ENCODE measurements at regions not wholly inside any gene's neighbourhood (a gene's known extent, or its start where the extent isn't known, plus 50 kb on each side); places are given as distances from the start of the nearest gene placed in this dataset.
"Not testable (repeated sequence)": the region's sequence is repeated elsewhere in the genome, so short reads cannot be mapped to it uniquely, and the experiment has no call there.

DNA sequence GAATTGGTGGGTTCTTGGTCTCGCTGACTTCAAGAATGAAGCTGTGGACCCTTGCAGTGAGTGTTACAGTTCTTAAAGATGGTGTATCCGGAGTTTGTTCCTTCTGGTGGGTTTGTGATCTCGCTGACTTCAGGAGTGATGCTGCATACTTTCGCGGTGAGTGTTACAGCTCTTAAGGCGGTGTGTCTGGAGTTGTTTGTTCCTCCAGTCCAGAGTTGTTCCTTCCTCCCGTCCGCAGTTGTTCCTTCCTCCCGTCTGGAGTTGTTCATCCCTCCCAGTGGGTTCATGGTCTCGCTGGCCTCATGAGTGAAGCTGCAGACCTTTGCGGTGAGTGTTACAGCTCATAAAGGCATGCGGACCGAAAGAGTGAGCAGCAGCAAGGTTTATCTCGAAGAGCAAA lies 159.6 kb upstream of the ADAMTSL1 start:
- no peak for DNase-seq

DNA sequence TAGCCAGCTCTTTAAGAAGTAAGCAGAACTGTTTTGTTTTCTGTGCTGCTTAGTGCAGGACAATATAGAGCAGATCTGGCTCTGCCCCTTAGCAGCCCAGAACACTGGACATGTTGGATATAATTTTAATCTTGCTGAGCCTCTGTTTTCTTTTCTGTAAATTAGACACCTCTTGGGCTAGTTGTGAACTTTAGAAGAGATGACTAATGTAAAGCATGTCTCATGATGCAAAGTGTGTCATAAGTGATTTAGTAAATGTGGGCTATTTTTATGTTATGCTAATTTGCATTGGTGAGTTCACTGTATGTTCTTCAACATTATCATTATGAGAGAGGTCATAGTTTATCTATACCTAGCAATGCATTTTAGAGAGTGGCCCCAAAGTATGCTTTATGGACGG lies 156.1 kb upstream of the ADAMTSL1 start:
- DNase-seq: no peak

DNA sequence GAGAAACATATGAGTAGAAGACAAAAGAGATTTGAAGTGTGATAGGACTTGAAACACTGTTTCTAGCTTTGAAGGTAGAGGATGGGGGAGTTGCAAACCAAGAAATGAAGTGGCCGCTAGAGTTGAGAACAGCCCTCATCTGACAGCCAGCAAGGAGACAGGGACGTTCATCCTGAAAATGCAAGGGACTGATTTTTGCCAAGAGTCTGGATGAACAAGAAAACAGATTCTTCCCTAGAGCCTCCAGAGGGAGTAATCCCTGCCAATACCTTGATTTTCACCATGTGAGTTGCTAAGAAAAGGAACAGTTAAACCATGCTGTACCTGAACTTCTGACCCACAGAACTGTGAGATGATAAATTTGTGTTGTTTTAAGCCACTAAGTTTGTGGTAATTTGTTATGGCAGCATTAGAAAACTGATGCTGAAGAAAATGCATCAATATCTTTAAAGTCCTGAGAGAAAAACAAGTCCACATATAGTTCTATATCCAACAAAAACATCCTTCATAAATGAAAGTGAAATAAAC lies 154.0 kb upstream of the ADAMTSL1 start:
- no peak for DNase-seq

DNA sequence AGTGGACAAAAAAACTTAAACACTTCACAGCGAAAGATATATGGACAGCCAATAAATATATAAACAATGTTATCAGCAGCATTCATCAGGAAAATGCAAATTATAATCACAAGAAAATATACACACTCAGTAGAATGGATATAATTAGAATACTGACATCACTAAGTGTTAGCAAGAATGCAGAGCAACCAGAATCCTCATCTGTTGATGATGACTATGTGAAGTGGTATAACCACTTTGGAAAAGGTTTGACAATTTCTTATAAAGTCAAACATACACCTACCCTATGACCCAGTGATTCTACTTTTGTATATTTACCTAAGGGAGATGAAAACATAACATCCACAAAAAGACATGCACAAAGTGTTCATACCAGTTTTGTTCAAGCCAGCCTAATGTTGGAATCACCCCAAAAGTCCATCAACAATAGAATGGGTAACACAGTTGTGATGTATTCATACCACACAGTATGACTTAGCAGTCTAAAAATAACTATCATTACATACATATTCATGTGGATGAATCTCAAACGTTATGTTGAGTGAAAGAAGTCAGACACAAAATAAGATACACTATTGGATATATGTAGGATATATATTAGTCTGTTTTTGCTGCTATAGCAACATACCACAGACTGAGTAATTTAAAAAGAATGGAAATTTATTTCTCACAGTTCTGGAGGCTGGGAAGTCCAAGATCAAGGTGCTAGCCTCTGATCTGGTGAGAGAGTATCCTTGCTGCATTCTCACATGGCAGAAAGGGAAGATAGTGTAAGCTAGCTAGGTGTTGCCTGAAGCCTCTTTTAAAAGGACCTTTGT lies 148.8 kb upstream of the ADAMTSL1 start:
- no peak for DNase-seq

DNA sequence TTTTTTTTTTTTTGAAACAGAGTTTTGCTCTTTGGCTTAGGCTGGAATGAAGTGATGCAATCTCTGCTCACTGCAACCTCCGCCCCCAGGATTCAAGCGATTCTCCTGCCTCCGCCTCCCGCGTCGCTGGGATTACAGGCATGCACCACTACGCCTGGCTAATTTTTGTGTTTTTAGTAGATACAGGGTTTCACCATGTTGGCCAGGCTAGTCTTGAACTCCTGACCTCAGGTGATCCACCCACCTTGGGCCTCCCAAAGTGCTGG lies 148.3 kb upstream of the ADAMTSL1 start:
- not testable (repeated sequence) for DNase-seq

DNA sequence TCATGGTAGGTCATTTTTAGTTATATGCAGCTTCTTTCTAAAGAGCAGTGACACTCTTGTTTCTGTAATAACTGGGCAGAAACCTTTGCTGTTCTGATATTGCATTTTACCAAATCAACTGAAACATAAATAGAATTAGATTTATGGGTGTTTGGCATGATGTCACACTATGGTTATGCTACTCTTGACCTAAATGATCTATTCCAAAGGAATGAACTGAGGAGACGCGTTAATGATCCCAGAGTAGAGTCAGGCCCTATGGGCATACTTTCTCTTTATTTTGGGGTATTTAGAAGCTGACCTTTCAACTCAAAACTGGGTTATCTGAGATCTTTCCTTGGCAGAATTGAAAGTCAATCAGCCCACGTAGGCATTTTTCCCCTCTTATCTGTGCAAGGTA lies 146.8 kb upstream of the ADAMTSL1 start:
- no peak for DNase-seq

DNA sequence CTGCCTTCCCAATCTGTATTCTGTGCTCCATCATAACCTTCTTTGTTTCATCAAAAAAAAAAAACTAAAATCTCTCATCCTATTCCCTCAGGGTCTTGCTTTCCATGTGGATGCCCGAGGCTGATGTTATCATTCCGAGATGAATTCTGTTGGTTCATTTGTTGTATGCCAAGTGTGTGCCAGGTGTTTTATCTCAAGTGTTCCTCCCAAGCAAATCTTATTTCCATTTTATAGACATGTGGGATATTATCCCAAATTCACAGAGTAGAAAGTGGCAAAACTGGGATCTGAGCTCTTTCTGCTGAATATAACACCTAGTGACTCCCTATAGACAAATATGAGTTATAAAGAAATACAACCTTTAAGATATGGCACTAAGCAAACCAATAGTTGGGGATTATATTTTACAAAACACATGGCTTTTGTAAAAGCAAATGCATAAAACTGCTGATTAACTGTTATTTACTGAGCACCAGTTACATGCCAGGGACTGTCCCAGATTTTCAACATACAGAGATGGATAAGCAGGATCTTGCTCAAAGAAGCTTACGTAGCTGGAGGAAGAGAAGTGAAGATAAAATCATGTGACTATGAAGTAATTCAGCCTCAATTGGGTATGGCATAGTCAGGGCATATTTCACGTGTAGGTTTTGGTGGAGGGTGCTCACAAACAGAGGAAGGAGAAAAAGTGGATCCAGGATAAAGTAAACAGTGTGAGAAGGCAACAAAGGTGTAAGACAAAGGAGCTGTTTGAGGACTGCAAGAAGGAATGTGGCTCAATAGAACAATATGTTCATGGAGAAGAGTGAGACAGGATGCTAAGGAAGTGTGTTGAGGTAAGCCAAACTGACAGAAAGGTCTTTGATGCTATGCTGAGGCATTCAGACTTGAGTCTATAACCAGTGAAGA lies 143.3 kb upstream of the ADAMTSL1 start:
- DNase-seq: no peak

DNA sequence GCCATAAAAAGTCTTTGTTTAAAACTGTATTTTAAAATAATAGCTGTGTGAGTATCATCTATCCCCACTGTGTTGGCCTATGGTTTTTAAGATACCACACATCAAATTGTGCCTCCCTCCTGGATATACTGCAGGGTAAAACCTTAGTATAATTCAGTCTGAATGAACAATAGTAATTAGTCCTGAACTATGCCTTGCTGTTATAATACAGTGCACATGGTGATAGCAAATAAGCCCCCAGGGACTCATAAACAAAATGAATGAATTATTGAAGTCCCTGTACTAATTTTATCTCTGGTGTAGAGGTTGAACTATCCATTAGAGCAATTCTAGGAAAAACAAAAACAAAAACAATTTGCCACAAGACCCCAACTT lies 142.7 kb upstream of the ADAMTSL1 start:
- DNase-seq: no peak

DNA sequence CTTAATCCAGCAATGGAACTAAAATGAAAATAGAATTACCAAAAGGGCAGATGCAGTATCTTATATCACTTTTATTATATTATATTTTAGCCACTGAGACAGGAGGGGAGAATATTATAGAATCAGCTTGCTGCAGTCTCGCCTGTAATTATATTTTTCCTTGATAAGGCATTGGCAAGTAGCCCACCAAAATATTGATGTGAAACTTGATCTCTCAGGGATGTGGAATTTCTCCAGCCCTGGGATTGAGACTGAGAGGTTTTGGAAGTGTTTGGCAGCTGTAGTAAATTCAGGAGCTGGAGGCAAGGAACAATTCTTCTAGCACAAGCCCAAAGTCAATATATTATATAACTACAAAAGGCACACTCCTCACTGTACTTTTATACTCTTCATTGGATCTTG lies 142.1 kb upstream of the ADAMTSL1 start:
- no peak for DNase-seq

DNA sequence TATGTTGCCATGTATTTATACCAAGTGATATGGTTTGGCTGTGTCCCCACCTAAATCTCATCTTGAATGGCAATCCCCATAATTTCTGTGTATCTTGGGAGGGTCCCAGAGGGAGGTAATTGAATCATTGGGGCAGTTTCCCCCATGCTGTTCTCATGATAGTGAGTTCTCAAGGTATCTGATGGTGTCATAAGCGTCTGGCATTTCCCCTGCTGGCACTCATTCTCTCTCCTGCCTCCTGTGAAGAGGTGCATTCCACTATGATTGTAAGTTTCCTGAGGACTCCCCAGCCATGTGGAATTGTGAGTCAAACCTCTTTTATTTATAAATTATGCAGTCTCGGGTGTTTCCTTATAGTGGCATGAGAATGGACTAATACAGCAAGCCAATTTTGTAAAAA lies 140.8 kb upstream of the ADAMTSL1 start:
- DNase-seq: no peak

DNA sequence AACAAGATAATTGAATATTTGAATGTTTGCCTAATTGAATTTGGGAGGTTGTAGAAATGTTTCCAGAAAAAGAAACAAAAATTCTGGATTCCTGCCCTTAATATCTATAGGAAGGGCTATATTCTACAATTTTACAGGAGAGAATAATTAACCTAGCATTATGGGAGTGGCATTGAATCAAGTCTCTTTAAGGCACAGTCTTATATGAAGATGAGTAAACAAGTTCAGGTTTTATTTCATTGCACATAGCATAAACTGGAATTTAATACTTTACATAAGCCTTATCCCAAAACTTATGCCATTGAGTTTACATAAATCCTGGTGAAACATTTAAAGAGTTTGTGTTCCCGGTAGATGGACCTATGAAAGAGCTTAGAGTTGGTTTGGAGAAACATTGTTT lies 138.1 kb upstream of the ADAMTSL1 start:
- DNase-seq: no peak

DNA sequence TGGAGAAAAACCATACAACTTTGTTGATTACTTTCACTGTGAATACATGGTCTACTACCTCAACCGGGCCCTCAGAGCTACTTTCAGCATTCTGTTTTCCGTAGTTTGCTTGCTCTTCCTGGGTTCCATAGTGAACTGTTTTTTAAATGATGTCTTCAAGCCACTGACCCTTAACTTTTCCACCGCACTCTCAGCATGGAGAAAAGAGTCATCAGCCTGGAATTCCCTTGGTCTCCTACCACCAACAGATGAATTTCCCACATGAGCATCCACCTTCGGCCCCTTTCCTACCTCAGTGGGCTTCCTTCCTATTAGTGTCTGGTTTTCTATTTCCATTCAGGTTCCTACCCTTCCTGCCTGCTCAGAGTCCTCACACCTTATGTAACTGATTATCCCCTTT lies 135.9 kb upstream of the ADAMTSL1 start:
- no peak for DNase-seq

DNA sequence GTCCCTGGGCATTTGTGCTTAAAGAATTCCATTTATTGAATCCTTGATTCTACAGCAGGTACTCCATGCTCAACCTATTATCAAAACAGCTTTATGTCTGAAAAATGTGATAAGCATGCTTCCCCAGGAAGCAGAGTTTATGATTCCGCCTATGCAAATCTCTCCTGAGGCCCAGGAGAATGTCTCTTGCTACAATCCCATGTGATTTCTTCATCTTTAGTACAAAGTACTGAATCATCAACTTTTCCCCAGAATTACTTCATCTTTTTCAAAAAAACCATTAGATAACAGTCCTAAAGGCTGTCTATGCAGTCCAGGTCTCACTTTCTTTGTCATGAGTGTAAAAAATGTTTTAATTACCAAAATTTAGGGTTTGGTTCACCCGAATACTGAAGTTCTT lies 130.2 kb upstream of the ADAMTSL1 start:
- DNase-seq: no peak

DNA sequence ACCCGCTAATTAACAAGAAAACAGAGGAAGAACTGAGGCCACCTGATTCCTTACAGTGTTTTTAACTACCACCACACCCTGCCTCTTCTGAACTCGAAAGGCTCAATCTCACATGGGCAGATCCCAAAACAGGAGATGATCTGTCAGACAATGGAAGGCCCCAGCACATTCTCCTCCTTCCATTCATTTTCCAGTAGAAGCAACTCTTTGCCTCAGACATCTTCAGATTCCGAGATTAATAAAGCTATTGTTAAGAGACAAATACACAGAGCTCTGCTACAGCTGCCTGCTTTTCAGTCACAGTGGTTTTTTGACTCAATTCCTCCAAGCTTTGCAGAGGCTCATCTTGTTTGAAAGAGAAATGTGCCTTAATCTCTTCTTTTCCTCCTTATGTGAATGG lies 127.2 kb upstream of the ADAMTSL1 start:
- no peak for DNase-seq

DNA sequence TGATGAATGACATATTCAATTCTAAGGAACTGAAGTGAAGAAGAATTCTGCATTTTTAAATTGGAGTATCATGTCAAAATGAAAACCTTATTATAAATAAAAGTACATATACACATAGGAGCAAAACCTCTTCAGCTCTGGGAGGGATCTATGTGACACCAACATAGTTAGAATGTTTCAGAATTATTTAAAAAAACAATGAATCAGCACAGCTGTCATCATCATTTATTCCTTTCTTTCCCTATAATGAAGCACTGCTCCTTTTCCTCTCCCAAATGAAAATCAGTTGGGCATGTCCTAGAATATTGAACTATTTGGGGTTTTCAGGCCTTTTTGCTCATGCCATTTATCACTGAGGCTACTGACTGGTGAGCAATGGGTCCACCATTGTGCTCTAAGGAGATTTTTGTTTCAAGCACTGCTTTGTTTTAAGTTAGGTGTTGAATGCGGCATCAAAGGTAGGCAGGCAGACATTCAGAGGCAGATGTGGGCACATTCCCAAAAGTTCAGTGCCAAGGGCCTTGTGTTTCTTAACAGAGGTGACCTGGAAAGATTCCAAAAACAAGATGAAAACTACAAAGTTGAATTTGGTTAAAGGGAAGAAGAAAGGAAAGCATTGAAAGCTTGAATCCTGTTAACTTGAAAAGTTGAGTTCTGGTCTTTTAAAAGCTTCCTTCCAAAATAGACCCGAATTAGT lies 126.4 kb upstream of the ADAMTSL1 start:
- no peak for DNase-seq

DNA sequence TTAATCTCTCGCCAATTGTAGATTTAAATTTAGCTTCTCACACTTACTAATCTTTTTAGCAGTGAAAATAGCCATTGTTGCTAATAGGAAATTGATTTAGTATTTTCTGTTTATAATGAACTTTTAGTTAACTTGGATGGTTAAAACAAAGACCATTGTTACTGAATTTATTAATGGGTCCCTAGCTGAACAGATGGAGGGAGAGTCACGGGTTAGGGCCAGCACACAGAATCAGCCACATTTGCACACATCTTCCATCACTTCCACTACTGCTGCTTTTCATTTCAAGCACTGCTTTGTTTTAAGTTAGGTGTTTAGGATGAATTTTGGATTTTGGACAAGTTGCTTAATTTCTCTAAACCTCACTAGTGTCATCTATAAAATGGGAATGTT lies 125.9 kb upstream of the ADAMTSL1 start:
- DNase-seq: no peak

DNA sequence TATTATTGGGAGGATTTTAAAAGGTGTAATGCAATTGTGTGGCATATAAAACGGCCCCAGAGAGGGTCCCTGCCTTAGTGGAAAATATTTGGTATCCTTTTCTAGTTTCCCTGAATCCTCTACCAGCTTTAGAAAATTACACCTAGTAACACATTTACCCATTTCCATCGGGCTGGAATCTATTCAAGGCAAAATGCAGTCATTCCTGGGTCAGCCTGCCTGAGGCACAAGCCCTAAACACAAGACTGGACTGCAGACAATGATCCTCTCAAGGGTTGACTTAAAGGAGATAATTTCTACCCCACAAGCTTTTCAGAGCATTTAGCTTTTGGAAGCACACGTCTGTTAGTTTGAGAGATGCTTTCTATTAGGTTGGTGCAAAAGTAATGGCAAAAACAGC lies 124.4 kb upstream of the ADAMTSL1 start:
- DNase-seq: no peak

DNA sequence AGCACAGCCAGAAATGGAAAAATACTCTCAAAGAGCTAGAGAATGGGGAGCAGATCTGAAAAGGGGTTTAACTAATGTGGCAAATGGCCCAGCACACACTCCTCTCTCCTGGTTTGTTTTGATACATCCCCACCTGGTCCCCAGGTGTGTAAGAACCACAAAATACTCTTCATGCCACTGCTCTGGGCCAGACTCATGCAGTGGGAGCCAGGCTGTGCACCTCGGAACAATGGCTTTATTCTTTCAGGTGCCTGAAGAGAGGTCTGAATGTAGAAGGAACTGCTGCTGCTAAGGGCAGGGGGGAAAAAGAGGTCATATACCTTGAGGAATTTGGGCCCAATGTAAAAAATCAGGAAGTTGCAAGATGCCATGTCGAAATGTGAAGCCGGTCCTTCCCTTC lies 123.9 kb upstream of the ADAMTSL1 start:
- DNase-seq: no peak

DNA sequence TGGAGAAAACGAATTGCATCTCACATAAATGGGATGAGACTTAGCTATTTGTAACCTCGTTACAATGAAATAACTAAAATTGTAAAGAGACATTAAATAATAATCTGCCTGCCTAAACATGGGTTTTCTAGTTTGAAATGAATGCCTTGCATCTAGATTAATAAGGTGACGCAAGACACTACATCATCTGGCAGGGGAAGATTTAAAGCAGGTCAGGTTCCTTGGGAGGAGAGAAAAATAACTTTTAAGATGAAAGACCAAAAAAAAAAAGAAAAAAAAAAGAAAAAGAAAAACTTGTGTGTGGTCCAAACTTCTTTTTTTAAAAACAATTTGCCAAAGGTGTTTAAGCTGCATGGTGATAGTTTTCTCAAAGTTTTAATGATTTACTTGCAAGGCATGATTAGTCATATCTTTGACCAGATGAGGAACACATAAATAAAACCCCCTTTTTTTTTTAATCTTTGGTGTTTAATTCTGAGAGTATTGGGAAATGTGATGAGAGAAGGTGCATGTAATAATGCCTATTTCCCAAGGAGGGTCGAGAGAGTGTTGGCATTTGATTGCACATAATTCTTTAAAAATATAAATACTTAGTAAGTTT lies 122.9 kb upstream of the ADAMTSL1 start:
- no peak for DNase-seq

DNA sequence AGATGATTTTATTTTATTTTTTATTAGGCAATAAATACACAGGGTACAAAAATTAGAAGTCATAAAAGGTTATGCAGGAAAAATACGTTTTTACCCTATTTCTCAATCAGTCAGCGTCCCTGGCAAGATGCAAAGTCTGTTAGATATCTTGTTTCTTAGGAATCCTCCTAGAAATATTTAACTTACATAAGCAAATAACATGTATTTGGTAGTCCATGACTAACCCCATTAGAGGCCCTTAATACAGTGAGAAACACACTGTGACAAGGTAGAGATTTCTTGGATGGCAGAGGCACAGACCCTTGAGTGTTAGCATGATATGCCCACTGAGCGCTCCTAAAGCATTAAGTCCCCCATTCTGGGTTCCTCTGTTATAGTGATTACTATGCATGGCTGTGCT lies 121.2 kb upstream of the ADAMTSL1 start:
- DNase-seq: no peak

DNA sequence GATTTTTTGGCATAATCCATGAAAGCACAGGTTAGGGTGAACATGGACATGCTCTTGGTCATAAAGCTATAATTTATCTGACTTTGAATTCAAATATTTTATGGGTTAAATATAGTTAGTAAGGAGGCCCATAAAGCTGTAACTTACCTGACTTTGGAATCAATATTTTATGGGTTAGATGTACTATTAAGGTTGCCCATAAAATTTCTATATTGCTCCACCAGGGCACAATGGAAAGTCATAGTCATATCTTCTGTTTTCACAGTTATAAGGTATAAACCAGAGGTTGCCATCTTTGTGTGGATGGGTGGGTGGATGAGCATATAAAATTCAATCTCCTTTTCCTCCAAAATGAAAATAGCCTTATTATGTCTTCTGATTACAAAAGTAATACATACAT lies 120.5 kb upstream of the ADAMTSL1 start:
- no peak for DNase-seq

DNA sequence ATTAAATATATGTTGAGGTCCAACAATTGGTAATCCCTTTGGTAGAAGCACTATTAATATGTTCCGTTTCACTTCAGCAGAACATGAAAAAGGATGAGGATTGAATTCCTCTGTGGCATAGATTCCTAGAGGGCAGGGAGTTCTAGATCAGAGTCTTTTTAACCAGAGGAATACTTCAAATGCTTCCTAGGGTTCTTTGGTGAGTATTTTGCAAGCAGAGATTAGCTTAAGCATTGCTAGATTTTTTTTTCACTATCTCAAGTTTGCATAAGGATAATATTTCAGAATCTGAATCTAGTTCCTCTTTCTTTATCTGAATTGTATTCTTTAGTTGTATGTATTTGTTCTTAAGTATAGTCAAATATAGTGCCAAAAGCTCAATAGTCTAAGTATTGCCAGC lies 116.6 kb upstream of the ADAMTSL1 start:
- DNase-seq: no peak

DNA sequence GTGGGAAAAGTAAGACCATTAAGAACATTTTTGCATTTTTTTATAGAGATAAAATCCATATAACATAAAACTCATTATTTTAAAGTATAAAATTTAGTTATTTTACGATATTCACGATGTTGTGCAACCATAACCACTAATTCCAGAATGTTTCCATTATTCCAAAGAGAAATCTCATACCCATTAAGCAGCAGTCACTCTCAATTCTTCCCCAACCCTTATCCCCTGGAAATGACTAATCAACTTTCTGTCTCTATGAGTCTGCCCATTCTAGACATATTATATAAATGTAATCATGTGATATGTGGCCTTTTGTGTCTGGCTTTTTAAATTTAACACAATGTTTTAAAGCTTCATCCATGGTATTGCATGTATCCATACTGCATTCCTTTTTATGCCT lies 115.6 kb upstream of the ADAMTSL1 start:
- no peak for DNase-seq
